ENCODE measurements at regions not wholly inside any gene's neighbourhood (a gene's known extent, or its start where the extent isn't known, plus 50 kb on each side); places are given as distances from the start of the nearest gene placed in this dataset.

DNA sequence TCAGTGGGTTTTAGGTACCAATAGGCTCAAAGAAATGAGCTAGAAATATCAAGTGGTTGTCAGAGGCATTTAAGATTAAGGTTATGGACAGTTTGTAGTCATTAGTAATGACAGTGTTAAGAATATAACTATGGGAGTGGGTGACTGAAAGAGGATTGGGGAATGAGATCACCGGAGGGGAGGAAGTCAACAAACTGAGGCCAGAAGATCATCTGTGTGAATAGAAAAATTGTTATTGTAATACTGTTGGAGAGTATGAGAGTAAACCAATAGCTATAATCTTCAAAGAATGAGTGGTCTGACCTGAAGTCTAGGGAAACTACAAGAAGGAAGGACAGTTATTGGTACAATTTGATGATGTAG, 197.1 kb downstream of the TANC2 start:
- TF ChIP-seq, protein P1, sequence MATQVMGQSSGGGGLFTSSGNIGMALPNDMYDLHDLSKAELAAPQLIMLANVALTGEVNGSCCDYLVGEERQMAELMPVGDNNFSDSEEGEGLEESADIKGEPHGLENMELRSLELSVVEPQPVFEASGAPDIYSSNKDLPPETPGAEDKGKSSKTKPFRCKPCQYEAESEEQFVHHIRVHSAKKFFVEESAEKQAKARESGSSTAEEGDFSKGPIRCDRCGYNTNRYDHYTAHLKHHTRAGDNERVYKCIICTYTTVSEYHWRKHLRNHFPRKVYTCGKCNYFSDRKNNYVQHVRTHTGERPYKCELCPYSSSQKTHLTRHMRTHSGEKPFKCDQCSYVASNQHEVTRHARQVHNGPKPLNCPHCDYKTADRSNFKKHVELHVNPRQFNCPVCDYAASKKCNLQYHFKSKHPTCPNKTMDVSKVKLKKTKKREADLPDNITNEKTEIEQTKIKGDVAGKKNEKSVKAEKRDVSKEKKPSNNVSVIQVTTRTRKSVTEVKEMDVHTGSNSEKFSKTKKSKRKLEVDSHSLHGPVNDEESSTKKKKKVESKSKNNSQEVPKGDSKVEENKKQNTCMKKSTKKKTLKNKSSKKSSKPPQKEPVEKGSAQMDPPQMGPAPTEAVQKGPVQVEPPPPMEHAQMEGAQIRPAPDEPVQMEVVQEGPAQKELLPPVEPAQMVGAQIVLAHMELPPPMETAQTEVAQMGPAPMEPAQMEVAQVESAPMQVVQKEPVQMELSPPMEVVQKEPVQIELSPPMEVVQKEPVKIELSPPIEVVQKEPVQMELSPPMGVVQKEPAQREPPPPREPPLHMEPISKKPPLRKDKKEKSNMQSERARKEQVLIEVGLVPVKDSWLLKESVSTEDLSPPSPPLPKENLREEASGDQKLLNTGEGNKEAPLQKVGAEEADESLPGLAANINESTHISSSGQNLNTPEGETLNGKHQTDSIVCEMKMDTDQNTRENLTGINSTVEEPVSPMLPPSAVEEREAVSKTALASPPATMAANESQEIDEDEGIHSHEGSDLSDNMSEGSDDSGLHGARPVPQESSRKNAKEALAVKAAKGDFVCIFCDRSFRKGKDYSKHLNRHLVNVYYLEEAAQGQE (IDR thresholded peaks at IDR 0.05; ENCODE audit: low read depth), result no peak
- TF ChIP-seq, protein P2, sequence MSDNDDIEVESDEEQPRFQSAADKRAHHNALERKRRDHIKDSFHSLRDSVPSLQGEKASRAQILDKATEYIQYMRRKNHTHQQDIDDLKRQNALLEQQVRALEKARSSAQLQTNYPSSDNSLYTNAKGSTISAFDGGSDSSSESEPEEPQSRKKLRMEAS (IDR thresholded peaks at IDR 0.05), result no peak
- TF ChIP-seq RAD21 (IDR thresholded peaks at IDR 0.05; ENCODE audit: low read depth) (no peak), TEAD4 (IDR thresholded peaks at IDR 0.05) (no peak), NFIC (IDR thresholded peaks at IDR 0.05) (no peak), YY1 (IDR thresholded peaks at IDR 0.05; ENCODE audit: low read depth) (no peak)
